ENCODE measurements at regions not wholly inside any gene's neighbourhood (a gene's known extent, or its start where the extent isn't known, plus 50 kb on each side); places are given as distances from the start of the nearest gene placed in this dataset.

GRCh38 chr4:159777689-159778088 is 674.8 kb downstream of the RAPGEF2 start:
- peak; percentile 41 for TF ChIP-seq POLR2AphosphoS5 (IDR thresholded peaks at IDR 0.05; ENCODE audit: borderline replicate concordance, low read depth, low read length)
- TF ChIP-seq EZH2 (IDR thresholded peaks at IDR 0.05): no peak
- no peak for TF ChIP-seq FOXP2 (optimal IDR thresholded peaks at IDR 0.05; ENCODE audit: control extremely low read depth, extremely low read length, insufficient read depth)
